Lower lobe of right lung (tissue), 2 donors: ENCODE measurements at regions not wholly inside any gene's neighbourhood (a gene's known extent, or its start where the extent isn't known, plus 50 kb on each side); places are given as distances from the start of the nearest gene placed in this dataset.

Source experiments
- ATAC-seq, 2 donors: fragments of 200-7000 bp; cut with Tn5 transposase; one replicate each; pipeline ENCODE4 v1.9.1; 2020 to 2022; ENCODE audit warnings: mild to moderate bottlenecking in 2 of 2, moderate library complexity in 2 of 2
- DNase-seq: peaks from one replicate; pipeline ENCODE4 v3.0.0-alpha.2; 2020
- H3K27ac ChIP-seq: fragments of 200-600 bp; one replicate; pipeline ENCODE4 v1.8.0; 2022
- H3K27me3 ChIP-seq: fragments of 200-600 bp; one replicate; pipeline ENCODE4 v1.8.0; 2022; ENCODE audit warnings: low read depth
- H3K36me3 ChIP-seq: fragments of 200-600 bp; one replicate; pipeline ENCODE4 v1.8.0; 2022; ENCODE audit warnings: mild to moderate bottlenecking
- H3K4me1 ChIP-seq: fragments of 200-600 bp; one replicate; pipeline ENCODE4 v1.8.0; 2022
- H3K4me3 ChIP-seq: fragments of 200-600 bp; one replicate; pipeline ENCODE4 v1.8.0; 2022; ENCODE audit warnings: mild to moderate bottlenecking
- H3K9me3 ChIP-seq: fragments of 200-600 bp; one replicate; pipeline ENCODE4 v1.8.0; 2022
- CTCF ChIP-seq: fragments of 200-600 bp; IDR thresholded peaks from one replicate; pipeline ENCODE4 v1.8.0; 2022; ENCODE audit warnings: antibody characterized with exemption, mild to moderate bottlenecking
- intact Hi-C: fragments of 100-400 bp; cut with DNase I; formaldehyde crosslinking; loops from one replicate; pipeline ENCODE4 v1.11.0; 2022
- donor health status: DM: no; HTN: yes; CAD: no; lungs with severe emphysema.

GRCh38 chr19:27901078-27901477 is 1311.9 kb downstream of the UQCRFS1 start:
- Histone ChIP-seq H3K27me3 (no peaks in the 10 kb centered on the region), H3K4me1 (no peaks in the 10 kb centered on the region), H3K4me3 (no peak overlapping the region), H3K36me3 (no peaks in the 10 kb centered on the region), H3K9me3 (no peaks in the 10 kb centered on the region), H3K27ac (no peak overlapping the region)
- no peak for TF ChIP-seq CTCF
- intact Hi-C loops, result no loop called here
- DNase-seq, result no peak
- no peak for ATAC-seq

- H3K9me3 ChIP-seq, result no peaks in the 10 kb centered on the region
- DNase-seq, result no peak
- TF ChIP-seq CTCF, result no peak
- ATAC-seq, result no peak
- no peaks in the 10 kb centered on the region for H3K4me1 ChIP-seq
- no peaks in the 10 kb centered on the region for H3K27me3 ChIP-seq
- no peak overlapping the region for H3K4me3 ChIP-seq
- H3K36me3 ChIP-seq, result no peaks in the 10 kb centered on the region
- no peak overlapping the region for H3K27ac ChIP-seq
- intact Hi-C loops, result no loop called here
Observed at GRCh38 chr19:27896091-27896490, 1316.9 kb downstream of the UQCRFS1 start.

- H3K27ac ChIP-seq, result no peak overlapping the region
- no peak for ATAC-seq
- H3K27me3 ChIP-seq, result no peaks in the 10 kb centered on the region
- intact Hi-C loops, result no loop called here
- no peak for TF ChIP-seq CTCF
- no peak overlapping the region for H3K4me3 ChIP-seq
- no peaks in the 10 kb centered on the region for H3K9me3 ChIP-seq
- H3K36me3 ChIP-seq, result no peaks in the 10 kb centered on the region
- DNase-seq, result no peak
- H3K4me1 ChIP-seq, result no peaks in the 10 kb centered on the region
Observed at GRCh38 chr19:27894906-27895754, 1317.8 kb downstream of the UQCRFS1 start.

GRCh38 chr19:27892500-27892899 is 1320.5 kb downstream of the UQCRFS1 start:
- no peak for ATAC-seq
- intact Hi-C loops, result no loop called here
- TF ChIP-seq CTCF, result no peak

GRCh38 chr19:27891411-27891810 is 1321.5 kb downstream of the UQCRFS1 start:
- intact Hi-C loops, result no loop called here
- H3K4me1 ChIP-seq, result no peaks in the 10 kb centered on the region
- no peak for DNase-seq
- H3K9me3 ChIP-seq, result no peaks in the 10 kb centered on the region
- no peaks in the 10 kb centered on the region for H3K36me3 ChIP-seq
- H3K4me3 ChIP-seq, result no peak overlapping the region
- no peak for ATAC-seq
- no peaks in the 10 kb centered on the region for H3K27me3 ChIP-seq
- no peak overlapping the region for H3K27ac ChIP-seq
- TF ChIP-seq CTCF, result no peak

More at GRCh38 chr19:27892500-27892899, 1320.5 kb downstream of the UQCRFS1 start:
- Histone ChIP-seq H3K27ac (no peak overlapping the region), H3K9me3 (no peaks in the 10 kb centered on the region), H3K27me3 (no peaks in the 10 kb centered on the region), H3K4me1 (no peaks in the 10 kb centered on the region), H3K36me3 (no peaks in the 10 kb centered on the region), H3K4me3 (no peak overlapping the region)
- no peak for DNase-seq
